Choroid plexus epithelial cell (primary cell): ENCODE measurements at regions not wholly inside any gene's neighbourhood (a gene's known extent, or its start where the extent isn't known, plus 50 kb on each side); places are given as distances from the start of the nearest gene placed in this dataset.

Experiments
- DNase-seq: peaks from one replicate; pipeline ENCODE4 v3.0.0-alpha.2; 2010; ENCODE audit warnings: low read depth
- H3K4me3 ChIP-seq: 2 replicates; pipeline ENCODE4 v1.5.1; 2011; ENCODE audit warnings: low read depth, mild to moderate bottlenecking, control low read depth, low read length, moderate library complexity
- TF ChIP-seq, protein P1 (sequence below): conservative IDR thresholded peaks from 2 replicates; pipeline ENCODE4 v1.5.1; 2011; ENCODE audit warnings: low read depth, mild to moderate bottlenecking, control low read depth, inconsistent platforms, low read length, moderate library complexity

DNA sequence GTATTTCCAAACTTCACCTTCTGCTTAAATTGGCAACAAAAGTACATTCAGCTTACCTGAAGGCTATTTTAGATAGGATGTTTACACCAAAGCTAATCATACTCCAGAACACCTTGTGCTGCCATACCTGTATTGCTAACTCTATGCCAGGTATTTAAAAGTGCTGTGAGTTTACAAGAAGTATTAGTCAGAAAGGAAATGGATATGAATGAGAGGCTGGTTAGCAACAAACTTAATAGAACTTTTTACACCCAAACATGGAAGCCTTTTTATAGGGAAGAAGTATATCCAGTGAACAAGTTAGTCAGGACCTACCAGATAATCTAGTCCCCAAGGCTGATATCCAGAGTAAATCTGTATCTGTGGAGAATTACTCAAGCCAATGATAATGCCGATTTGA is 131.2 kb upstream of the SPRY1 start:
- TF ChIP-seq, protein P1, sequence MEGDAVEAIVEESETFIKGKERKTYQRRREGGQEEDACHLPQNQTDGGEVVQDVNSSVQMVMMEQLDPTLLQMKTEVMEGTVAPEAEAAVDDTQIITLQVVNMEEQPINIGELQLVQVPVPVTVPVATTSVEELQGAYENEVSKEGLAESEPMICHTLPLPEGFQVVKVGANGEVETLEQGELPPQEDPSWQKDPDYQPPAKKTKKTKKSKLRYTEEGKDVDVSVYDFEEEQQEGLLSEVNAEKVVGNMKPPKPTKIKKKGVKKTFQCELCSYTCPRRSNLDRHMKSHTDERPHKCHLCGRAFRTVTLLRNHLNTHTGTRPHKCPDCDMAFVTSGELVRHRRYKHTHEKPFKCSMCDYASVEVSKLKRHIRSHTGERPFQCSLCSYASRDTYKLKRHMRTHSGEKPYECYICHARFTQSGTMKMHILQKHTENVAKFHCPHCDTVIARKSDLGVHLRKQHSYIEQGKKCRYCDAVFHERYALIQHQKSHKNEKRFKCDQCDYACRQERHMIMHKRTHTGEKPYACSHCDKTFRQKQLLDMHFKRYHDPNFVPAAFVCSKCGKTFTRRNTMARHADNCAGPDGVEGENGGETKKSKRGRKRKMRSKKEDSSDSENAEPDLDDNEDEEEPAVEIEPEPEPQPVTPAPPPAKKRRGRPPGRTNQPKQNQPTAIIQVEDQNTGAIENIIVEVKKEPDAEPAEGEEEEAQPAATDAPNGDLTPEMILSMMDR = no peak
- no peak for DNase-seq
- no peak overlapping the region for H3K4me3 ChIP-seq

DNA sequence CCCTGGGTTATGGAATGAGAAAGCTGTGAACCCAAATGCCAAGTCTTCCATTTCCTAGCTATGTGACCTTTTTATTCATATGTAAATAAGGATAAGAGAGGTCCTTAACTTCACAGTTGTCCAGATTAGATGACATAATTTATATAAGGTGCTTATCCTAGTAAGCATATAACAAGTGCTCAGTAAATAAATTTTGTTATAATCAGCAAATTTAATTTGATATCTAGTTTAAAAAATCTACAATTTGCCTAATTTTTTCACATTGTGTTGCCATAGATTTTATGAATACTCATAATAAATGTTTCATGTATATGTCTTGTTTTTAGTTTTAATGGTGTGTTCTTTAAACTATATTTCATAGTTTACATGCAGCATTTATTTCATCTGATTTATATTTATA is 130.4 kb upstream of the SPRY1 start:
- H3K4me3 ChIP-seq = no peak overlapping the region
- no peak for DNase-seq
- TF ChIP-seq, protein P1 = no peak

- DNase-seq = peak; percentile 31
- TF ChIP-seq, protein P1 = no peak
- H3K4me3 ChIP-seq = no peak overlapping the region
These were observed 117.8 kb upstream of the SPRY1 start for GRCh38 chr4:123278755-123279154.

- TF ChIP-seq, protein P1 = no peak
- no peak for DNase-seq
- no peak overlapping the region for H3K4me3 ChIP-seq
These were observed 113.2 kb upstream of the SPRY1 start for GRCh38 chr4:123283371-123283895.

DNA sequence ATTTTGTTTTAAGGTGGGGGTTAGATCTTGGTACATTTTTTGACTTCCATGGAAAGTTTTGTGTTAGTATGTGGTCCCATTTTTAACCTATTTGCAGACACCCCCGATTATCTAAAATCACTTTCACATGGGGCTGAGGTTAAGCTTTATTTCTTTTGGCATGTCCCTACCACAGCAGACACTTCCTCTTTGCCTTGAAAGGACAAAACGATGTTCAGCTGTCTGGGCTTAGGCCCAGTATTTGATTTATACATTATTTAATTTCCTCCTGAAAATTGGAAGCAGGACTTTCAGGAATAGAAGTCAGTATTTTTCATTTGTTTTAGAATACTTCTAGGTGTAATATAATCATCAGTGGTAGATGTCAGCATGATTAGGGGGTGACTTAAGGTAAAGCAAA is 112.4 kb upstream of the SPRY1 start:
- no peak overlapping the region for H3K4me3 ChIP-seq
- TF ChIP-seq, protein P1 = no peak
- no peak for DNase-seq

DNA sequence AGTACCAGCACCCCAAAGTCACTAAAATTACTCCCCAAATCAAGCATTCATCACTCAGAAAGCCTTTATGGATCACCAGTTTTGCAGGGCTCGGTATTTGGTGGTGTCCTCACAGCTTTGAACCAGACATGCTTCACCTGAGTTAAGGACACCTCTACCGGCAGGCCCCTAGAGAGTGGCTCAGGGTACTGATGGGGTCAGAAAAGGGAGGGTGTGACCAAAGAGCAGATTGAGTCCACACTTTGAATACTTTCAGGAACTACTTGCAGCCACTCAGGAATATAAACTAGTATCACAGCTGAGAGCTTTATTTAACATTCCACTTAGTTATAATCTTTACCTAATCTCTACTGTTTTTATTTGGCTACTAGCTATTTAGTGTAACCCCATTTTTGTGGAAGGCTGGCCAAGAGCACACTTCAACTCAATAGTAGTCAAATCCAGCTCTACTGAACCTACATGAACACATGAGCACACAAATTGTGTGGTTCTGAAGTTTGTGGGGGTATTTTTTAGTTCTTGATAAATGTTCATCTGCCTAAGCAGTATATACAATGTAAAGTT is 109.6 kb upstream of the SPRY1 start:
- no peak for DNase-seq
- H3K4me3 ChIP-seq = no peak overlapping the region
- TF ChIP-seq, protein P1 = no peak

GRCh38 chr4:123288309-123289025 is 108.1 kb upstream of the SPRY1 start:
- H3K4me3 ChIP-seq = no peak overlapping the region
- TF ChIP-seq, protein P1 = no peak
- DNase-seq = no peak
